GM13976 (cell line): ENCODE measurements at regions not wholly inside any gene's neighbourhood (a gene's known extent, or its start where the extent isn't known, plus 50 kb on each side); places are given as distances from the start of the nearest gene placed in this dataset.

Experiments used
- DNase-seq: peaks from one replicate; pipeline ENCODE4 v3.0.0; 2012; ENCODE audit warnings: low spot score
- CTCF ChIP-seq: IDR thresholded peaks from 2 replicates; pipeline ENCODE4 v1.5.1; 2012; ENCODE audit warnings: borderline replicate concordance, mild to moderate bottlenecking; ENCODE audit not compliant: insufficient read depth; ENCODE audit errors: extremely low read depth, missing control alignments, control extremely low read depth
- in situ Hi-C: fragments of 300-500 bp; cut with MboI; formaldehyde crosslinking; loops from one replicate; pipeline ENCODE4 v1.12.0; 2022; ENCODE audit warnings: low sequenced_read_pairs, mixed read lengths, inconsistent platforms; ENCODE audit not compliant: unreplicated experiment

- DNase-seq = no peak
- in situ Hi-C loops = loop anchor here (25.0 kb wide), 1 partner anchor 584 kb away; no protein-coding TSS in a partner anchor
- TF ChIP-seq CTCF = no peak
These were observed 304.1 kb downstream of the DEPDC1B start for GRCh38 chr5:60395712-60396329.

DNA sequence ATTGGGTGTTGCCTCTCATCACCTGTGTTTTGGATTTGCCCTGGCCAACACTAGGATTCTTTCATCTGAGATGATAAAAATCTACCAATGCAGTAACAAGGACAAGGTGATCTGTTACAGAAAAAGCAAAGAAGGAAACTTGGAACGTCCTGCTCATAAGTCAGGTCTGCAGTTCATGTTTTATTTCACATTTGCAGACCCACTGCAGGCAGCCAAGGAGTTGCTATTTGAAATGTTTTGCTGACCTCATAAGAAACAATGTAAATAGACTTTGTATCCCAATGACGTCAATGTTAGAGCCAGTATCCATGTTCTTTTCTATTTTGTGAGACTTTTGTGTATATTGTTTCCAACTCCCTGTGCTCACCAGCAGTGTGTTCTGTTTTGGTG lies 312.9 kb downstream of the DEPDC1B start:
- TF ChIP-seq CTCF = no peak
- in situ Hi-C loops = loop anchor here (25.0 kb wide), 1 partner anchor 575 kb away; no protein-coding TSS in a partner anchor
- DNase-seq = no peak

DNA sequence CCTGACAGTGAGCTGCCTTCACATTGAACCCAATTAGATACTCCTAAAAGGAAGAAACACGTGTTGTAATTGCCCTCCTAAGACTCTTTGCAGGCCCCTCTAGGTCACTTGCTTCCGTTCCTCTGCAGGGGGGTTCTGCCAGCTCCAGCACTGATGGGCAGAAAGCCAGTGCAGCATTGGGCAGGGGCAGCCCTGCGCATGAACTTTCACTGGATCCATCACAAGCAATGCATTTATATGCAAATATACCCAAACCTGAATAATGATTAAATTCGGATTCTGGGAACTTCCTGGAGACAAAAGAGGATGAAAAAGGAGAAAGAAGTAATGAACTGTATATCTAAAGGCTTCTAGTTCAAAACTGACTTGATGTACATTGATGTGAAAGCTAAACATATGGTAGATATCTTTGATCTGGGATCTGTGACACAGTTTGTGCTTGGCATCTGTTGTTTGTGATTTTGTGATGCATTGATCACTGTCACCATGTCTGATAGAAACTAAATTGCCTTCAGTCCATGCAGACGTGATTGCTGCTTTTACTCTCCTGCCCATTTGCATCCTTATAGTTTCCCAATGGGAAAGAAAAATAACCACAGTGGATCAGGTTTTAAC lies 313.4 kb downstream of the DEPDC1B start:
- TF ChIP-seq CTCF = no peak
- in situ Hi-C loops = loop anchor here (25.0 kb wide), 1 partner anchor 574 kb away; no protein-coding TSS in a partner anchor
- no peak for DNase-seq

- in situ Hi-C loops = loop anchor here (25.0 kb wide), 1 partner anchor 570 kb away; no protein-coding TSS in a partner anchor
- DNase-seq = peak; percentile 26
- peak; percentile 34 for TF ChIP-seq CTCF
These were observed 317.2 kb downstream of the DEPDC1B start for GRCh38 chr5:60382716-60383115.

GRCh38 chr5:60379907-60380306 lies 320.1 kb downstream of the DEPDC1B start:
- no peak for DNase-seq
- in situ Hi-C loops = loop anchor here (25.0 kb wide), 1 partner anchor 568 kb away; no protein-coding TSS in a partner anchor
- no peak for TF ChIP-seq CTCF

DNA sequence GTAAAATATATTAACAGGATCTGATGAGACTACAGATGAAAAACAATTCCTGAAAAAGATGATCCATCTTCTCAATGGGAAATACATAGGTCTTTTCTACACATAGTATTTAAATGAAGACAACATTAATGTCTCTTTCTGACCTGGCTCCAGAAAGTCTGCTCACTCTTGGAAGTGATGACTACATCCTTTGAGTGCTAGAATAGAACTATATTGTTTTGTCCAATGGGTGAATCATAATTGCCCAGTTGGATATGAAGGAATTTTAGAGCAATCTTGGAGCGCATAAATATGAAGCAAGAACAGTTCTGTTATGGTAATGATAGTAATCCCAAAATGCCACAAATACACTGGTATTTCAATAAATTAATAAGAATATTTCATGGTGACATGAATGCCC lies 322.1 kb downstream of the DEPDC1B start:
- DNase-seq = no peak
- TF ChIP-seq CTCF = no peak
- in situ Hi-C loops = loop anchor here (25.0 kb wide), 1 partner anchor 566 kb away; no protein-coding TSS in a partner anchor

DNA sequence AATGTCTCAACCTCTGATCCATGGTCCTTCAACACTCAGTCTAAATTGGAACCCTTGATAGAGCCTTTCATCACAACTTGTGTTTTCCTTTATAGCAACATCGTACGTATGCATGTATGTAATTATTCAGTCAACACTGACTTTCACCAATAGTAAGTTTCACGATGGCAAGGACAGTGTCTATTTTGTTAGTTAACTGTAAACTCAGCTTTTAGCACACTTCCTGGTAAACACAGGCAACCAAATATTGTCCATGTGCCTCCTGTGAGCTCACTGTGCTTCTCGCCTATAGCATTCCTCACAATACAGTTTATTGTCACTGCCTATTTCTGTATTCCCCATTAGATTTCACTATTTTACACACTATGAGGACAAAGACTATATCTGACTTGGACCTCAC lies 323.1 kb downstream of the DEPDC1B start:
- in situ Hi-C loops = loop anchor here (25.0 kb wide), 1 partner anchor 565 kb away; no protein-coding TSS in a partner anchor
- no peak for DNase-seq
- TF ChIP-seq CTCF = no peak
